GM08714 (cell line): ENCODE measurements at regions not wholly inside any gene's neighbourhood (a gene's known extent, or its start where the extent isn't known, plus 50 kb on each side); places are given as distances from the start of the nearest gene placed in this dataset.

Experiments used
- H3K4me3 ChIP-seq: fragments of 200-500 bp; sonication (Bioruptor generic); 2 replicates; pipeline ENCODE4 v1.5.1; 2014; ENCODE audit warnings: mild to moderate bottlenecking, low read length, inconsistent platforms
- ZNF274 ChIP-seq: IDR thresholded peaks from 2 replicates; pipeline ENCODE4 v1.6.1; 2012; ENCODE audit warnings: mild to moderate bottlenecking, low read depth, low read length

DNA sequence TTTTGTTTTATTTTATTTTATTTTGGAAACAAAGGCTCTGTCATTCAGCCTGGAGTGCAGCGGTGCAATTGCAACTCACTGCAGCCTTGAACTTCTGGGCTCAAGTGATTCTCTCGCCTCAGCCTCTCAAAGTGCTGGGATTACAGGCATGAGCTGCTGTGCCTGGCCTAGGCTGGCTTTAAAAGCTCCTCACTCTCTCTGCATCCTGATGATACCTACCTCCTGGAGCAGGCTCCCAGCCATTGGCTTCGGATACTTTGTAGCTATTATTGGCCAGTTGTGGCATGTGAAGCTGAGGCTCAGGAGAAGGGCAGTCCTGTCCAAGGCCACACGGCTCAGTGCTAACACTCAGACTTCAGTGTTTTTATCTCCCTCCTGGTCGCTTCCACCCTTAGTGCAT, 158.0 kb downstream of the SEC14L1 start:
- no peak overlapping the region for H3K4me3 ChIP-seq
- no peak for TF ChIP-seq ZNF274

DNA sequence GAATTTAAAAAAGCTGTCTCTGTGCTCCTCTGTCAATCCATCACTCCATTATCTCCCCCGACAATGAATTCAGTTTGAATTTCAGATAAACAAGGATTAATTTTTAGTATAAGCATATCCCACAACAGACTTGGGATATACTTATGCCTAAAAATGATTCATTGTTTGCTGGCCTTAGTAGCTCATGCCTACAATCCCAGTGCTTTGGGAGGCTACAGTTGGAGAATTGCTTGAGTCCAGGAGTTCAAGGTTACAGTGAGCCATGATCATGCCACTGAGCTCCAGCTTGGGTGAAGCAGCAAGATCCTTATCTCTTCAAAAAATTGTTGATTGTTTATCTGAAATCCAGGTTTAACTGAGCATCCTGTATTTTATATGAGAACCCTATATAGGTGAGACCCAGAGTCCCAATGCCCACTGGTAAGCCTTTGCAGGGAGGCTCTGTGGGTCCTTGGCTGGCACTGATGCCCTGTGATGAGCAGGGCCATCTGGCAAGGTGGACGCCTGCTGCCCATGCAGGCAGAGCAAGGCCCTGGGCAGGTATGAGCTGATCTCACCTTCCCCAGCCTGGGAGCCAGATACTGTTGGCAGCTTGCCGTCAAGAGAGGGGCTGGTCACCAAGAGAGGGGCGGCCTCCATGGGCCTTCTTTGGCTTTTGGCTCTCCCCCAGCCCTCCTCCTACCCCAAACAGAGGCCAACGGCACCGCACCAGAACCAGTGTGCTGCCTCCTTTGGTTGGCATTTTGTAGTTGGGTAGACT, 158.7 kb downstream of the SEC14L1 start:
- no peak overlapping the region for H3K4me3 ChIP-seq
- no peak for TF ChIP-seq ZNF274

DNA sequence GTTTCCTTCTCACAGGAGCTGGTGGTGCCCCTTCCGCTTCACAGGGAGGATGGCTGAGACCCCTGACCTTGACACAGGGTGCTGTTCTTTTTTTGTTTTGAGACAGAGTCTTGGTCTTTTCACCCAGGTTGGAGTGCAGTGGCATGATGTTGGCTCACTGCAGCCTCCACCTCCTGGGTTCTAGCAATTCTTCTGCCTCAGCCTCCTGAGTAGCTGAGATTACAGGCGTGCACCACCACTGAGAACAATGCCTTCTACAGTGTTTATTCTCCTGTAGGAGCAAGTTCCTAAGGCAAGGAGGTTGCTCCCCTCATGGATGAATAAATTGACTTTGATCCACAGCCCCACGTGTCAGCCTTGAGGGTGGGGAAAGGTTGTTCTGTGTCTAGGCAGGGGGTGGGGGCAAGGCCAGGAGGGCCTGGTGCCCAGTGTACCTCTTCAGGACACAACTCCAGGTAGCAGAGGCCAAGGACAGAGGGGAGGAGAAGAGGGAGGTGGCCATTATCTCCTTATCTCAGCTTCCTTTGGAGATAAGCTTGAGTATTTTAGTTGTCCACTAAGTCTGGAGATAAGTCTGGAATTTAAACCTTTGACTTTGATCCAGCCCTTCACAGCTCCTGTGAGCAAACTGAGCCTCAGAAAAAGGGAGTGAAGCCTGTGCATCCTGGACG, 159.4 kb downstream of the SEC14L1 start:
- no peak for TF ChIP-seq ZNF274
- no peak overlapping the region for H3K4me3 ChIP-seq

DNA sequence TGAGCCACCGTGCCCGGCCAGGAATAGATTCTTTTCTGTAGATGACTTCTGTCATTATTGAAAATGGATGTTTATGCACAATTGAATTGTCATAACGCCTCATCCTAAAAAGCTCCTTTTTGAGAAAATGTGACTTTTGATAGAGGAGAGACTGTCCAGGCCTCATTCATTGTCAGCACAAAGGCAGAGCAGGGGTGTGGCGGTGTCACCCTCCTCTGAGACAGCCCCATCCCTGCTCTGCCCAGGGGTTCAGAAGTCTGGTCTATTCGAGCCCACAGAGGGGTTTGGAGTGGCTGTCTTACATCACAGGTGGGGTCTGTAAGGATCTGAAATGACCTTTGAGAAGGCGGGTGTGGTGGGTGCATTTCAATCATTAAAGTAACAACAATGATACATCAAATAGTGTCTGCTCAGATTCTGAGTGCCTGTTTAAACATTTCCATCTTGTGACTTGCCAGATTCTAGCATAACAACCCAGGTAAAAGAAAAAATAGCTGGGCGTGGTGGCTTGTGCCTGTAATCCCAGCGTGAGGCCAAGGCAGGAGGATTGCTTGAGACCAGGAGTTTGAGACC, 161.0 kb downstream of the SEC14L1 start:
- TF ChIP-seq ZNF274 = no peak
- H3K4me3 ChIP-seq = no peak overlapping the region

DNA sequence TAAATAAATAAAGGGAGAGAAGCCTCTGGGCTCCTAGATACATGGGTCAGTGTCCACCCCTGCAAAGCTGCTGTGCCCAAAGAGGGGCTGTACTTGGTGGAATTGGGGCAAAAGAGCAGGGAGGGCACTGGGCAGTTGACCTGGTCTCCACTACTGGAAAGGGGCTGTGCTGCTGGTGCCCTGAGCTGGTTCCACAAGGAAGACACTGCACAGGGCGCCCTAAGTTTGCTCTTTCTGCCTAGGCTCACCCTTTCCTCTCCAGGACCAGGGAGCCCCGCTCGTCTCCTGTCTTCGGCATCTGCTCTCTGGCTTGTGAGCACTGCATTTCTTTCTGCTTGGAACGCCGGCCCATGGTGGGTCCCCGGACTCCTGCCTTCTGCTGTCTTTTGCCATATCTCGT, 161.9 kb downstream of the SEC14L1 start:
- no peak overlapping the region for H3K4me3 ChIP-seq
- TF ChIP-seq ZNF274 = no peak

DNA sequence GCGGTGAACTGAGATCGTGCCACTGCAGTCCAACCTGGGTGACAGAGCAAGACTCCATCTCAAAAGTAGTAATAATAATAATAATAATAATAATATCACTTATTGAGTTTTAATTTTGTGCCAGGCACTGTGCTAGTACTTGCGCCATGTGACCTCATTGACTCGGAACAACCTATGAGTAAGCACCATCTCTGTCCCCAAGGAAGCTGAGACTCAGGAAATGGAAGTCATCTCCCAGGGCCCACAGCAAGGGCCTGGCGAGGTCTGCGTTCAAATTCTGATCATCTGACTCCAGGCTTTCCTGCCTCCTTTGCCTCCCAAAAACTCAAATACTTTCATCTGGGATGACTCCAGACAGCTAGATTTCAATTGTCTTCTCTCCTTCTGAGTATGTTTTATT, 162.9 kb downstream of the SEC14L1 start:
- no peak for TF ChIP-seq ZNF274
- H3K4me3 ChIP-seq = no peak overlapping the region

DNA sequence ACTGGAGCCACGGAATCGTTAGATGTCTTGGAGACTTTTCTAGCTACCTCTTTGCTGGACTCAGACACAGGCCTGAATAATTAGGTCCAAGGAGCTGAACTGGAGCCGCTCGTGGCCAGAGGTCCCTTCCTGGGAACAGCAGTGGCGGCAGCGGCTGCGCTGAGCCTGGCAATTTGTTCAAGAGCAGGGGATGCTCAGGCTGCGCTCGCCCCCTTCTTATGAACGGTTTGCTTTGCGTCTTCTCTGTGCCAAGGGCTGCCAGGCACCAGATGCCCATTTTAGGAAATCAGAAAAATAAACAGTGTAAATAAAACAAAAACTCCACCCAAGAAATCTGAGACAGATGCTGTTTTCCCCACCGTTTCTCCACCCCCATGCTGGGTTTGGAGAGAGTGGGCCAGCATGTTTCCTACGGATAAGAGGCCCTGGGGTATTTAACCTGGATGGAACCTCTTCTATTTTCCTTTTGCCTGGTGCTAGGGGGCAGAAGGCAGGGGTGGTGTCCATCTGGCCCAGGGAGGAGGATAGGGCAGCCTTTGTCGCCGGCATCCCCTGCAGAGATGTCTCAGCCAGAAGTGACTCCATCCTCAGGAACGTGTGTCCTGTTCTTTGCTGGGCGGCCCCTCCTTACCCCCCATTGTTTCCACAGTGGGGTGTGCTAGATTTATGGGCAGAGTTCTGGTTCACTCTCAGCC, 163.4 kb downstream of the SEC14L1 start:
- no peak for TF ChIP-seq ZNF274
- no peak overlapping the region for H3K4me3 ChIP-seq

DNA sequence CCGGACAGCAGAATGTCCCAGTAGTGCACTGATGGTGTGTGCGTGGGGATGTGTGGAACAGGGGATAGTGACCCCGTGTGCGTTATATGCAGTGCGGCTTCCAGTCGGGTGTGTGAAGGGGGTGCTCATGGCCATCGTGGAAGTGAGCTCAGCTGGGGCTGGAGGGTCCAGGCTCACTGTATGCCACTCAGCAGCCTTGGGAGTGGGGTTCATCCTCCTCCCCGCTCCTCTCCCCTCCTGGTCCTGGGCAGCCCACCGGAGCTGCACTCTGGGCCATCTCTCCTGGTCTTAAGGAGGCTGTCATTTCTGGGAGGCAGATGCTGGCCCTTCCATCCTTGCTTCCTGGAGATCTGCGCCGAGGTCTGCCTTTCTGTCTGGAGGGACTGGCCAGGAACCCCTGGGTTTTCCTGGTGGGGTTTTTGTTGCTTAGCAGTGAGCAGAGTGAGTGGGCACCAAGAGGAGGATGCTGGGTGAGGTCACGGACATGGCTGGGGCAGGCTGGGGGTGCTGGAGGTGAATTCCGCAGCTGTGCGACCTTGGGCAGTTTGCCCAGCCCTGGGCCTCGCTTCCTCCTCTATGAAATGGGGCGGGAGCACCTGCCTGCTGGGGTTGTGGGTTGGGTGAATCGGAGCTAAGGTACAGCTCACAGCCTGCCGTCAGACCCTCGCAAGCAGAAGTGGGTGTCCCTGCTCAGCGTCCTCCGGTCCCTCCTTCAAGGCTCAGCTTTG, 164.1 kb downstream of the SEC14L1 start:
- no peak for TF ChIP-seq ZNF274
- H3K4me3 ChIP-seq = no peak overlapping the region

DNA sequence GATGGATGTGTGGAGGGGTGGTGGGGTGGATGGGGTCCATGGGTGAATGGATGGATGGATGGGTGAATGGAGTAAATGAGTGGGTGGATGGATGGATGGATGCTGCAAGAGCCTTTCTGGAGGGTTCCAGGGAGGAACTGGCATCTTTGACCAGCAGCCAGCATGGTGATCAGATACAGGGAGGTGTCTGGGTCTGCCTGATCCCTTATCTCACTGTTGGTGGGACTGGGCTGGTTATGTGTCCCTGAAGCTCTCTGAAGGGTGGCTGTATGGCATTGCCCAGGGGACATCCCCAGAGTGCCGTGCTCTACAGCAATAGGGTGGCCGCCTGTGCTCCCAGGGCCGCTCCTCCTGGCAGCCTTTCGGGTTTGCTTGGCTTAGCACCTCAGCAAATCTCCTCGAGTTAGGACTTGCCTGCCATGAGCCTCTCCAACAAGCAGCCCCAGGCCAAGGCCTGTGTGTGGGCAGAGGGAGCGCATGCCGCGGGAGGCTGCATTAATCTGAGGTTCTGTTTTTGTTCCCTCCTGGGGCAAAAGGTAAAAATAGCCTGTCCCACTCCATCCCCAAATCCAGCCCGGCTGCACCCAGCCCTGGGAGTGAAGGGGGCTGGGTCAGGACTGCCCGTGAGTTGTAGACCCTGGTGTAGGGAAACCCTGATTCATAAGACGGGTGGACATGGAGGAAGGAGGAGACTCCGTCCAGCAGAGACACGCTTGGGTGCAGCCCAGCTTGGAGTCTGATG, 165.4 kb downstream of the SEC14L1 start:
- TF ChIP-seq ZNF274 = no peak

DNA sequence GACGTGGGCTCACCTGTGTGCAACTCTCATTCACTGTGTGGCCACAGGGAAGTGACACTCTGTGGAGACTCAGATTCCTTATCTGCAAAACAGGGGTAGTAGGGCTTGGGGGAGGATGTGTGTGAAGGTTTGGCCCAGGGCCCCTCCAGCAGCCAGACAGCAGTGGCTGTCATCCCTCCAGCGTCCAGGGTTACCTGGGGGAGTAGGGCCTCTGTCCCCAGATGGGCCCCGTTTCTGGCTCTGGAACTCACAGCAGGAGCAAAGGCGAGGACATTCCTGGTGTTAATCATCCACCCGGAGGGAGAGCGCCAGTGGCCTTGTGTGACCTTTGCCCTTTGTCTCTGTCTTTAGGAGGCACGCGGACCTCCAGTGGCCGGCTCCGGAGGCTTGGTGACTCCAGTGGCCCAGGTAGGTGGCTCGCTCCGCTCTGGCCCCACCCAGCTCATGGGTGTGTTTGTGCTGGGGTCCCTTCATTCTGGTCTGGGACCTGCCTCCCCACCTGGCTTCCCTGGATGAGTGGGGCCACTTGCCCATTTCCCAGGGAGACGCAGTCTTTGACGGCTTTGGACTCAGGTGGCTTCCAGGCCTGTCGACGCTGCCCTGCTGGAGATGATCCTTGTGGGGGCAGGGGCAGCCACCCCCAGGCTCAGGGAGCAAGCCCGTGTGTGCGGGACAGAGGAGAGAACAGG, 166.2 kb downstream of the SEC14L1 start:
- no peak for TF ChIP-seq ZNF274

More for the DNA sequence above, 165.4 kb downstream of the SEC14L1 start:
- no peak overlapping the region for H3K4me3 ChIP-seq

DNA sequence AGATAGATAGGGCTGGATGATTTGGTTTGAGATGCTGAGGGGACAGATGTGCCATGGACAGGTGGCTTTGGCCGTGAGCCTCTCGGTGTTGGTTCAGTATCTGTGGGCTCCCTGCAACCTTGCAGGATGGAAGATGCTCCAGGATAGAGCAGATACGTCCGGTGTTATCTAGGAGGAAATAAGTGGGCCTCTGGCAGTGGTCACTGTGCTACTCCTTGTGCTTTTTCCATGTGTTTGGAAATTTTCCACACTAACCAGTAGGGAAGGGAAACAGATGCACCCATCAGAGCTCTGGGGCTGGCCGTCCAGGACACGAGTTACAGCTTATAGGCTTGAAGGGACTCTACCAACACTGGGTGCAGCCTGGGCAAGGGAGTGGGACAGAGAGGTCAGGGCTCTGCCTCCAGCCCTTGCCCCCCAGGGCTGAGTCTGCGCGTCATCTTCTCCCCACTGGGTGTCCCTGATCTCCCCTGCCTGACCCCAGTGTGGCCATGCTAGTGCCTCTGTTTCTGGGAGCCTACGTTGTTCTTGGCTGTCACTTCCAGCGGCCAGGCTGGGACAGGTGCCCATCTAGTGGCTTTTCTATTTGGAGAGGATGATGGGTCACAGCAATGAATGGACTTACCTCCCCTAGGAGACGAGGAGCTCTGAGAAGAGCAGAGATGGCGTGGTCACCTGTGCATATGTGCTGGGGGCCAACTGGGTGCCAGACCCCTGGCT, 166.9 kb downstream of the SEC14L1 start:
- no peak overlapping the region for H3K4me3 ChIP-seq
- TF ChIP-seq ZNF274 = no peak

More for the DNA sequence above, 166.2 kb downstream of the SEC14L1 start:
- H3K4me3 ChIP-seq = no peak overlapping the region
